Panc1 (cell line): ENCODE measurements at regions not wholly inside any gene's neighbourhood (a gene's known extent, or its start where the extent isn't known, plus 50 kb on each side); places are given as distances from the start of the nearest gene placed in this dataset.

ENCODE experiments used
- ATAC-seq: fragments of 200-7000 bp; cut with Tn5 transposase; 2 replicates; pipeline ENCODE4 v1.9.1; 2020; ENCODE audit warnings: mild to moderate bottlenecking, moderate library complexity
- BruUV-seq: library from RNA; stranded (reverse); fragments of 400-500 nt; replicated peaks from 2 replicates; lab custom pipeline; 2021; lab: Mats Ljungman, UMichigan
- CTCF ChIA-PET: fragments of 300-600 bp; sonication (Branson Sonifier 250); formaldehyde crosslinking; loops from one replicate; lab custom pipeline; 2022; ENCODE audit warnings: antibody characterized with exemption; lab: Charles Lee
- POLR2A ChIA-PET: fragments of 300-600 bp; sonication (Branson Sonifier 250); formaldehyde crosslinking; loops from one replicate; lab custom pipeline; 2022; ENCODE audit warnings: antibody characterized with exemption; lab: Charles Lee
- DNase-seq: peaks from one replicate; pipeline ENCODE4 v3.0.0-alpha.2; 2010; ENCODE audit warnings: low read depth, low spot score
- H3K27ac ChIP-seq: 2 replicates; pipeline ENCODE4 v1.5.1; 2011; ENCODE audit warnings: mild to moderate bottlenecking, low read length, inconsistent platforms
- H3K27me3 ChIP-seq: fragments of 200-500 bp; sonication (Bioruptor generic); 2 replicates; pipeline ENCODE4 v1.6.0; 2014; ENCODE audit warnings: low read length, inconsistent platforms; ENCODE audit not compliant: control insufficient read depth, insufficient read depth
- H3K36me3 ChIP-seq: fragments of 200-500 bp; sonication (Bioruptor generic); 2 replicates; pipeline ENCODE4 v1.5.1; 2014; ENCODE audit warnings: inconsistent platforms, mild to moderate bottlenecking, low read length, moderate library complexity; ENCODE audit not compliant: control insufficient read depth, insufficient read depth
- H3K4me1 ChIP-seq: 2 replicates; pipeline ENCODE4 v1.5.1; 2011; ENCODE audit warnings: inconsistent platforms, mild to moderate bottlenecking, low read length, moderate library complexity; ENCODE audit not compliant: control insufficient read depth, insufficient read depth
- H3K4me3 ChIP-seq, 2 experiments: 2 replicates each; pipeline ENCODE4 v1.5.1; 2011 to 2012; ENCODE audit warnings: low read depth in 2 of 2, low read length in 2 of 2, mild to moderate bottlenecking in 2 of 2, inconsistent platforms in 1 of 2, moderate library complexity in 1 of 2
- H3K9me3 ChIP-seq: fragments of 200-500 bp; sonication (Bioruptor generic); 2 replicates; pipeline ENCODE4 v1.5.1; 2014; ENCODE audit warnings: low read depth, mild to moderate bottlenecking, inconsistent platforms, low read length, moderate library complexity; ENCODE audit not compliant: control insufficient read depth, insufficient read depth
- CTCF ChIP-seq: fragments of 450-650 bp; IDR thresholded peaks from 2 replicates; pipeline ENCODE4 v1.5.1; 2017; ENCODE audit warnings: mild to moderate bottlenecking
- POLR2AphosphoS5 ChIP-seq: IDR thresholded peaks from 2 replicates; pipeline ENCODE4 v1.6.1; 2012; ENCODE audit warnings: mild to moderate bottlenecking, low read depth, low read length, moderate library complexity
- REST ChIP-seq, 2 experiments: IDR thresholded peaks; 2 replicates each; pipeline ENCODE4 v1.6.1; 2011 to 2012; ENCODE audit warnings: low read depth in 2 of 2, control low read depth in 1 of 2, low read length in 1 of 2, mild to moderate bottlenecking in 1 of 2, moderate library complexity in 1 of 2; ENCODE audit not compliant: insufficient read depth in 1 of 2
- SIN3A ChIP-seq: IDR thresholded peaks from 2 replicates; pipeline ENCODE4 v1.6.1; 2012; ENCODE audit warnings: low read depth, mild to moderate bottlenecking, low read length, moderate library complexity, borderline replicate concordance; ENCODE audit not compliant: insufficient read depth
- TCF7L2 ChIP-seq: IDR thresholded peaks from 2 replicates; pipeline ENCODE4 v1.6.1; 2011; ENCODE audit warnings: mild to moderate bottlenecking, low read depth, low read length, inconsistent platforms
- in situ Hi-C: cut with HindIII; loops from 2 replicates; pipeline ENCODE4 v1.10.0; 2016; ENCODE audit warnings: low sequenced_read_pairs, low pct_unique_long_range_greater_than_20kb
- intact Hi-C: fragments of 100-400 bp; cut with micrococcal nuclease; formaldehyde crosslinking; loops from one replicate; pipeline ENCODE4 v1.10.0; 2022; ENCODE audit not compliant: unreplicated experiment

- TF ChIP-seq POLR2AphosphoS5 (no peak), SIN3A (no peak), REST (IDR thresholded peaks at IDR 0.05; ENCODE audit: insufficient read depth in 1 of 2, low read depth in 2 of 2, low read length in 1 of 2) (no peak), TCF7L2 (no peak), CTCF (no peak)
- ChIA-PET CTCF (no interaction called here), POLR2A (no interaction called here)
- no peaks in the 10 kb centered on the region for H3K27me3 ChIP-seq
- intact Hi-C loops: no loop called here
- no peak for DNase-seq
- H3K9me3 ChIP-seq: no peaks in the 10 kb centered on the region
- H3K27ac ChIP-seq: no peak overlapping the region
- in situ Hi-C loops: no loop called here
- ATAC-seq: no peak
- no peak overlapping the region for H3K4me3 ChIP-seq
- H3K36me3 ChIP-seq: no peaks in the 10 kb centered on the region
- BruUV-seq: no TSS peak
- H3K4me1 ChIP-seq: no peaks in the 10 kb centered on the region
Measured at GRCh38 chr2:240208631-240209211, 68.3 kb upstream of the OTOS start.

- ATAC-seq (no peak), DNase-seq (no peak)
- H3K9me3 ChIP-seq: no peaks in the 10 kb centered on the region
- no peak overlapping the region for H3K27ac ChIP-seq
- H3K4me1 ChIP-seq: no peaks in the 10 kb centered on the region
- CTCF ChIA-PET: no interaction called here
- no peaks in the 10 kb centered on the region for H3K27me3 ChIP-seq
- H3K36me3 ChIP-seq: no peaks in the 10 kb centered on the region
- intact Hi-C loops (no loop called here), in situ Hi-C loops (no loop called here)
- H3K4me3 ChIP-seq: no peak overlapping the region
- no peak for TF ChIP-seq REST (IDR thresholded peaks at IDR 0.05; ENCODE audit: insufficient read depth in 1 of 2, low read depth in 2 of 2, low read length in 1 of 2)
- TF ChIP-seq POLR2AphosphoS5: no peak
- TF ChIP-seq CTCF: no peak
- no peak for TF ChIP-seq SIN3A
- no peak for TF ChIP-seq TCF7L2
- POLR2A ChIA-PET: no interaction called here
- no TSS peak for BruUV-seq
Measured at GRCh38 chr2:240209493-240209892, 69.0 kb upstream of the OTOS start.
